Activated CD4-positive, alpha-beta T cell treated with anti-CD3 and anti-CD28 coated beads, Interleukin-2, amount 50 U/mL, for 48 hours (primary cell): ENCODE measurements at regions not wholly inside any gene's neighbourhood (a gene's known extent, or its start where the extent isn't known, plus 50 kb on each side); places are given as distances from the start of the nearest gene placed in this dataset.
"Not testable (repeated sequence)": the region's sequence is repeated elsewhere in the genome, so short reads cannot be mapped to it uniquely, and the experiment has no call there.

ENCODE experiments used
- DNase-seq, 2 experiments: peaks; one replicate each; pipeline ENCODE4 v3.0.0-alpha.2; 2020

GRCh38 chr4:84378983-84379382 is 120.1 kb downstream of the NKX6-1 start:
- DNase-seq: no peak

- no peak for DNase-seq
Observed at GRCh38 chr4:84378356-84378755, 120.7 kb downstream of the NKX6-1 start.

- DNase-seq: no peak
Observed at GRCh38 chr4:84366907-84367306, 132.2 kb downstream of the NKX6-1 start.

- DNase-seq: no peak
Observed at GRCh38 chr4:84366161-84366560, 132.9 kb downstream of the NKX6-1 start.

GRCh38 chr4:84362896-84363655 is 136.0 kb downstream of the NKX6-1 start:
- DNase-seq: no peak

GRCh38 chr4:84342161-84342560 is 156.9 kb downstream of the NKX6-1 start:
- no peak for DNase-seq

- DNase-seq: no peak
Observed at GRCh38 chr4:84341559-84341958, 157.5 kb downstream of the NKX6-1 start.

- DNase-seq: no peak
Observed at GRCh38 chr4:84338367-84338766, 160.7 kb downstream of the NKX6-1 start.

GRCh38 chr4:84336964-84337705 is 162.0 kb downstream of the NKX6-1 start:
- no peak for DNase-seq

- no peak for DNase-seq
Observed at GRCh38 chr4:84327526-84327925, 171.6 kb downstream of the NKX6-1 start.

GRCh38 chr4:84325625-84326024 is 173.5 kb downstream of the NKX6-1 start:
- DNase-seq: no peak

- no peak for DNase-seq
Observed at GRCh38 chr4:84324303-84325245, 174.5 kb downstream of the NKX6-1 start.

GRCh38 chr4:84319124-84319523 is 180.0 kb downstream of the NKX6-1 start:
- no peak for DNase-seq

- no peak for DNase-seq
Observed at GRCh38 chr4:84317513-84317912, 181.6 kb downstream of the NKX6-1 start.

GRCh38 chr4:84312426-84313012 is 186.6 kb downstream of the NKX6-1 start:
- no peak for DNase-seq

GRCh38 chr4:84309191-84309590 is 189.9 kb downstream of the NKX6-1 start:
- no peak for DNase-seq

- not testable (repeated sequence) for DNase-seq
Observed at GRCh38 chr4:84298719-84299254, 200.3 kb downstream of the NKX6-1 start.

GRCh38 chr4:84298023-84298718 is 200.9 kb downstream of the NKX6-1 start:
- DNase-seq: no peak

- DNase-seq: no peak
Observed at GRCh38 chr4:84291969-84292368, 207.1 kb downstream of the NKX6-1 start.

- no peak for DNase-seq
Observed at GRCh38 chr4:84286048-84286447, 213.0 kb downstream of the NKX6-1 start.

- DNase-seq: no peak
Observed at GRCh38 chr4:84279678-84280077, 219.4 kb downstream of the NKX6-1 start.

- no peak for DNase-seq
Observed at GRCh38 chr4:84277923-84278322, 221.2 kb downstream of the NKX6-1 start.
